MCF 10A (cell line): ENCODE measurements at regions not wholly inside any gene's neighbourhood (a gene's known extent, or its start where the extent isn't known, plus 50 kb on each side); places are given as distances from the start of the nearest gene placed in this dataset.

Source experiments
- BruUV-seq: library from RNA; stranded (reverse); fragments of 400-500 nt; replicated peaks from 2 replicates; lab custom pipeline; 2021; lab: Mats Ljungman, UMichigan
- CTCF ChIA-PET: fragments of 300-600 bp; sonication (Branson Sonifier 250); formaldehyde crosslinking; extraction: SDS; loops from one replicate; lab custom pipeline; 2021; ENCODE audit warnings: antibody characterized with exemption, inconsistent platforms; lab: Yijun Ruan, JAX
- POLR2A ChIA-PET: fragments of 300-600, 350-650 bp; sonication (Branson Sonifier 250); formaldehyde crosslinking; extraction: SDS; loops from one replicate; lab custom pipeline; 2020; ENCODE audit warnings: antibody characterized with exemption, inconsistent platforms; lab: Yijun Ruan, JAX
- DNase-seq: peaks from one replicate; pipeline ENCODE4 v3.0.0-alpha.2; 2018; ENCODE audit not compliant: unreplicated experiment
- H3K27ac Mint-ChIP-seq: one replicate; pipeline ENCODE4 v1.8.0; 2022; ENCODE audit warnings: mild to moderate bottlenecking, low read depth, mixed read lengths; ENCODE audit not compliant: unreplicated experiment
- H3K27me3 Mint-ChIP-seq: one replicate; pipeline ENCODE4 v1.8.0; 2022; ENCODE audit warnings: mixed read lengths; ENCODE audit not compliant: insufficient read depth, unreplicated experiment
- H3K36me3 Mint-ChIP-seq: one replicate; pipeline ENCODE4 v1.8.0; 2022; ENCODE audit warnings: mild to moderate bottlenecking, moderate library complexity, mixed read lengths; ENCODE audit not compliant: insufficient read depth, unreplicated experiment
- H3K4me1 Mint-ChIP-seq: one replicate; pipeline ENCODE4 v1.8.0; 2022; ENCODE audit warnings: mixed read lengths; ENCODE audit not compliant: insufficient read depth, unreplicated experiment
- H3K4me3 Mint-ChIP-seq: one replicate; pipeline ENCODE4 v1.8.0; 2022; ENCODE audit warnings: mild to moderate bottlenecking, moderate library complexity, mixed read lengths; ENCODE audit not compliant: unreplicated experiment
- H3K9me3 Mint-ChIP-seq: one replicate; pipeline ENCODE4 v1.8.0; 2022; ENCODE audit warnings: mixed read lengths; ENCODE audit not compliant: unreplicated experiment
- CTCF ChIP-seq: fragments of 200-600 bp; IDR thresholded peaks from one replicate; pipeline ENCODE4 v1.8.0; 2022; ENCODE audit warnings: antibody characterized with exemption, mild to moderate bottlenecking; ENCODE audit not compliant: unreplicated experiment
- intact Hi-C: fragments of 100-400 bp; cut with micrococcal nuclease; formaldehyde crosslinking; loops from 2 replicates; pipeline ENCODE4 v1.14.1; 2022

GRCh38 chr1:17893891-17894631, 138.9 kb downstream of the ACTL8 start:
- intact Hi-C loops = no loop called here
- Mint-ChIP-seq H3K4me3 (no peak overlapping the region), H3K4me1 (peaks cover 6% of the 10 kb centered on the region), H3K27me3 (peaks cover 70% of the 10 kb centered on the region), H3K27ac (no peak overlapping the region), H3K9me3 (no peaks in the 10 kb centered on the region), H3K36me3 (no peaks in the 10 kb centered on the region)
- ChIA-PET CTCF (no interaction called here), POLR2A (no interaction called here)
- no TSS peak for BruUV-seq
- TF ChIP-seq CTCF = no peak
- peak; percentile 31 for DNase-seq

- peaks cover 6% of the 10 kb centered on the region for H3K4me1 Mint-ChIP-seq
- H3K36me3 Mint-ChIP-seq = no peaks in the 10 kb centered on the region
- intact Hi-C loops = no loop called here
- DNase-seq = no peak
- no TSS peak for BruUV-seq
- H3K9me3 Mint-ChIP-seq = no peaks in the 10 kb centered on the region
- CTCF ChIA-PET = interaction anchor here (0.7 kb wide), 1 partner anchor 19 kb away, joined by 3 read pairs; no protein-coding TSS in a partner anchor
- H3K27me3 Mint-ChIP-seq = peaks cover 70% of the 10 kb centered on the region
- no peak overlapping the region for H3K27ac Mint-ChIP-seq
- H3K4me3 Mint-ChIP-seq = no peak overlapping the region
- no peak for TF ChIP-seq CTCF
- POLR2A ChIA-PET = no interaction called here
These were observed 140.3 kb downstream of the ACTL8 start for GRCh38 chr1:17895401-17895800.

- Mint-ChIP-seq H3K27me3 (peaks cover 70% of the 10 kb centered on the region), H3K4me3 (no peak overlapping the region), H3K9me3 (no peaks in the 10 kb centered on the region), H3K36me3 (no peaks in the 10 kb centered on the region), H3K27ac (no peak overlapping the region), H3K4me1 (peaks cover 6% of the 10 kb centered on the region)
- ChIA-PET CTCF (no interaction called here), POLR2A (no interaction called here)
- DNase-seq = no peak
- intact Hi-C loops = no loop called here
- BruUV-seq = no TSS peak
- TF ChIP-seq CTCF = no peak
These were observed 140.9 kb downstream of the ACTL8 start for GRCh38 chr1:17895986-17896385.

GRCh38 chr1:17903386-17903785, 148.3 kb downstream of the ACTL8 start:
- Mint-ChIP-seq H3K9me3 (peaks cover 6% of the 10 kb centered on the region), H3K36me3 (peaks cover 6% of the 10 kb centered on the region), H3K27me3 (peaks cover 44% of the 10 kb centered on the region), H3K4me1 (no peaks in the 10 kb centered on the region), H3K4me3 (no peak overlapping the region), H3K27ac (no peak overlapping the region)
- no peak for TF ChIP-seq CTCF
- ChIA-PET CTCF (no interaction called here), POLR2A (no interaction called here)
- no TSS peak for BruUV-seq
- no peak for DNase-seq
- intact Hi-C loops = loop anchor here (10.0 kb wide), 1 partner anchor 69 kb away; no protein-coding TSS in a partner anchor
